ENCODE measurements at regions not wholly inside any gene's neighbourhood (a gene's known extent, or its start where the extent isn't known, plus 50 kb on each side); places are given as distances from the start of the nearest gene placed in this dataset.

DNA sequence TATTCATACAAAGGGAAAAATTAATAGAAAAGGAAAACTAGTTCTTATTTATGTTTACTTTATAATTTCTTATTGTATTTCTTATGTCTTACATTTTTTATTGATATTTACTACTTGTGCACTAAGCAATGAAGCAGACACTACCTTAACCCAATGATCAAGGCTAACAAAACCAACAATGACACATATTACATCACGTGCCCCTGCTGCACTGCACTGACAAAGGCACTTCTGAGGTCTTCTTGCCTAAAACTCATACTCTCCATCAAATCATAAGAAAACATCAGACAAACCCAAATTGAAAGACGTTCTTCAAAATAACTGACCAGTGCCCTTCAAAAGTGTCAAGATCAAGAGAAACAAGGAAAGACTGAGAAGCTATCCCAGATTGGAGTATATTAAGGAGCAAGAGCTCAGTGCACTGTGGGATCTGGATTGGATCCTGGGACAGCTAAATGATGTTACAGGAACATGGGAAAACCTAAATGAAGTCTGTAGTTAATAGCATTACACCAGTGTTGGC, 230.9 kb downstream of the AUH start:
- peak overlapping the region in 2 of 4 donors; percentile 35 to 52 for H3K27ac ChIP-seq
- no peak for TF ChIP-seq EP300 (IDR thresholded peaks at IDR 0.05)
- no peak for TF ChIP-seq POLR2A (IDR thresholded peaks at IDR 0.05)
- TF ChIP-seq, protein P1, sequence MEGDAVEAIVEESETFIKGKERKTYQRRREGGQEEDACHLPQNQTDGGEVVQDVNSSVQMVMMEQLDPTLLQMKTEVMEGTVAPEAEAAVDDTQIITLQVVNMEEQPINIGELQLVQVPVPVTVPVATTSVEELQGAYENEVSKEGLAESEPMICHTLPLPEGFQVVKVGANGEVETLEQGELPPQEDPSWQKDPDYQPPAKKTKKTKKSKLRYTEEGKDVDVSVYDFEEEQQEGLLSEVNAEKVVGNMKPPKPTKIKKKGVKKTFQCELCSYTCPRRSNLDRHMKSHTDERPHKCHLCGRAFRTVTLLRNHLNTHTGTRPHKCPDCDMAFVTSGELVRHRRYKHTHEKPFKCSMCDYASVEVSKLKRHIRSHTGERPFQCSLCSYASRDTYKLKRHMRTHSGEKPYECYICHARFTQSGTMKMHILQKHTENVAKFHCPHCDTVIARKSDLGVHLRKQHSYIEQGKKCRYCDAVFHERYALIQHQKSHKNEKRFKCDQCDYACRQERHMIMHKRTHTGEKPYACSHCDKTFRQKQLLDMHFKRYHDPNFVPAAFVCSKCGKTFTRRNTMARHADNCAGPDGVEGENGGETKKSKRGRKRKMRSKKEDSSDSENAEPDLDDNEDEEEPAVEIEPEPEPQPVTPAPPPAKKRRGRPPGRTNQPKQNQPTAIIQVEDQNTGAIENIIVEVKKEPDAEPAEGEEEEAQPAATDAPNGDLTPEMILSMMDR (IDR thresholded peaks at IDR 0.05), result no peak
- TF ChIP-seq POLR2AphosphoS5 (IDR thresholded peaks at IDR 0.05), result no peak
- 82 to 83% methylated on average over 2 of the region's 2 CpGs for WGBS, 2 donors (ENCODE audit: low coverage in 1 of 2)

DNA sequence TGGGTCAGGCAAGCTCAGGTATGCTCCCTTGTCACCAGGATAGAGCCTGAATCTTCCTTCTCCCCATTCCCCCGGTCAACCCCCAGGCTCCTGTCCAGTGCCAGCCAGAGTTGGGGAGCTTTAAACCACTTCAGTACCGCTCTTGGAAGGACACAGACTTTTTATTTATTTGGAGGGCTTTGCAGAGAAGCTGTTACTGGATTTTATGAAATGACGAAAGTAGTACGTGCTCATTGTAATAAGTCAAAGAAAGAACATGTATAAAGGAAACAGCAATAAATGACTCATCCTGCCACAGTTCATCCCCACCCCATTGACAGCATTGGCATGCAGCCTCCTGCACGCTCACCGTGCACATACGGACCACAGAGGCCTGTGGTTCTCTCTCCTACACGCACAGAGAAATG, 230.3 kb downstream of the AUH start:
- ATAC-seq, result peak; percentile 85
- Histone ChIP-seq H3K27ac (peak overlapping the region in 2 of 4 donors; percentile 35 to 52), H3K4me3 (no peak overlapping the region), H3K9me3 (no peaks in the 10 kb centered on the region), H3K27me3 (no peaks in the 10 kb centered on the region), H3K36me3 (no peaks in the 10 kb centered on the region), H3K4me1 (peaks cover 0 to 12% (median 0%) of the 10 kb centered on the region in 3 donors)
- peak; percentile 66 for TF ChIP-seq POLR2AphosphoS5 (IDR thresholded peaks at IDR 0.05)
- TF ChIP-seq, protein P1 (IDR thresholded peaks at IDR 0.05), result no peak
- 18 to 26% methylated on average over 7 to 8 of the region's 8 CpGs for WGBS, 2 donors (ENCODE audit: low coverage in 1 of 2)

More for the DNA sequence above, 230.9 kb downstream of the AUH start:
- no peaks in the 10 kb centered on the region for H3K9me3 ChIP-seq
- no peaks in the 10 kb centered on the region for H3K27me3 ChIP-seq
- no peak for ATAC-seq
- peaks cover 0 to 12% (median 0%) of the 10 kb centered on the region in 3 donors for H3K4me1 ChIP-seq
- no peaks in the 10 kb centered on the region for H3K36me3 ChIP-seq
- H3K4me3 ChIP-seq, result no peak overlapping the region

DNA sequence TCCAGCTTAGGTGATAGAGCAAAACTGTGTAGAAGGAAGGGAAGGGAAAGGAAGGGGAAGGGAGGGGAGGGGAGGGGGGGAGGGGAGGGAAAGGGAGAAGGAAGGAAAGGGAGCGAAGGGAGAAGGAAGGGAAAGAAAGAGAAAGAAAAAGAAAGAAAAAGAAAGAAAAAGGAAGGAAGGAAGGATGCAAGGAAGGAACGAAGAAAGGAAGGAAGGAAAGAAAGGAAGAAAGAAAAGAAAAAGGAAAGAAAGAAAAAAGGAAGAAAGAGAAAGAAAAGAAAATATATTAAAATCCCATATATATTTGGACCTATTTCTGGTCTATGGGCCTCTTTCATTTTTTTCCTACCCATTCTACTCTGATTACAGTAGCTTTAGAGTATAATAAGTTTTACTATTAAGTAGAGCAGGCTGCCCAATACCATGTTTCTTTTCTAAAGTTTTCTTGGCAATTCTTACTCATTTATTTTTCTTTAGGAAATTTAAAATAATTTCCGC, 229.1 kb downstream of the AUH start:
- H3K36me3 ChIP-seq, result no peaks in the 10 kb centered on the region
- H3K9me3 ChIP-seq, result no peaks in the 10 kb centered on the region
- peaks cover 0 to 12% (median 0%) of the 10 kb centered on the region in 3 donors for H3K4me1 ChIP-seq
- H3K27ac ChIP-seq, result no peak overlapping the region
- H3K4me3 ChIP-seq, result no peak overlapping the region
- TF ChIP-seq, protein P1 (IDR thresholded peaks at IDR 0.05), result no peak
- no peak for TF ChIP-seq POLR2A (IDR thresholded peaks at IDR 0.05)
- TF ChIP-seq POLR2AphosphoS5 (IDR thresholded peaks at IDR 0.05), result no peak
- no peak for TF ChIP-seq EP300 (IDR thresholded peaks at IDR 0.05)
- ATAC-seq, result no peak
- WGBS, 2 donors (ENCODE audit: low coverage in 1 of 2), result 93 to 94% methylated on average over 2 of the region's 3 CpGs
- no peaks in the 10 kb centered on the region for H3K27me3 ChIP-seq

DNA sequence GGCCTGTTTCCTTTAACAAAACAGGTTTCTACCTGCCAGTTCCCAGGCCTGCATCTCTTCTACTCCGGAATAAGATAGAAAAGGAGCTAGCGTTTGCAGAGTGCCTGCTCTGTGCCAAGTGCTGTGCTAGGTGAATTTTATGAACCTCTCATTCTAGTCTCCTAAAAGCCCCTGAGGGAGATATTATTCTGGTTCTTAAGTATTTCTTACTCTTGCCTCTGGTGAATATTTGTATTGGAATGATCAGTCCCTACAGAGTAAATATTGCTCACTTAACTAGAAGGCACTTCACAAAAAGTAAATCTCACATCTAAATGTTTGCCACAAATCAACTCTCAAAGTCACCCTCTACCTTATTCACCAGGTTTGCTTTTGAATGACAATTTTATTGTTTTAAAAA, 227.1 kb downstream of the AUH start:
- ATAC-seq, result no peak
- Histone ChIP-seq H3K4me3 (no peak overlapping the region), H3K36me3 (no peaks in the 10 kb centered on the region), H3K9me3 (no peaks in the 10 kb centered on the region), H3K27ac (no peak overlapping the region), H3K4me1 (peaks cover 0 to 12% (median 0%) of the 10 kb centered on the region in 3 donors), H3K27me3 (no peaks in the 10 kb centered on the region)
- 100% methylated on average over 2 of the region's 2 CpGs; no CpG with 5 or more reads in 1 of the 2 donors for WGBS, 2 donors (ENCODE audit: low coverage in 1 of 2)
- TF ChIP-seq, protein P1 (IDR thresholded peaks at IDR 0.05), result no peak
- no peak for TF ChIP-seq POLR2A (IDR thresholded peaks at IDR 0.05)
- TF ChIP-seq POLR2AphosphoS5 (IDR thresholded peaks at IDR 0.05), result no peak
- TF ChIP-seq EP300 (IDR thresholded peaks at IDR 0.05), result no peak

DNA sequence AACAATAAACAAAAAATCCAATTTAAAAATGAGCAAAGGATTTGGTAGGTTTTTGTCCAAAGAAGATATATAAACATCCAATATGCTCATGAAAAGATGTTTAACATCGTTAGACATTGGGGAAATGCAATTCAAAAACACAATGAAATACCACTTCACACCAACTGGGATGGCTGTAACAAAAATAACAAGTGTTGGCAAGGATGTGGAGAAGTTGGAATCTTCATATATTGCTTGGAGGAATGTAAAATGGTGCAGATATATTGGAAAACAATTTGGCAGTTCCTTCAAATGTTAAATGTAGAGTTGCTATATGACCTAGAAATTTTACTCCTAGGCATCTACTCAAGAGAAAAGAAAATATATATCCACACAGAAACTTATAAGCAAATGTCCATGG, 224.3 kb downstream of the AUH start:
- Histone ChIP-seq H3K36me3 (no peaks in the 10 kb centered on the region), H3K27me3 (no peaks in the 10 kb centered on the region), H3K9me3 (no peaks in the 10 kb centered on the region), H3K4me1 (peaks cover 0 to 12% (median 0%) of the 10 kb centered on the region in 3 donors), H3K4me3 (no peak overlapping the region), H3K27ac (no peak overlapping the region)
- TF ChIP-seq, protein P1 (IDR thresholded peaks at IDR 0.05), result no peak
- TF ChIP-seq POLR2A (IDR thresholded peaks at IDR 0.05) (no peak), EP300 (IDR thresholded peaks at IDR 0.05) (no peak), POLR2AphosphoS5 (IDR thresholded peaks at IDR 0.05) (no peak)
- ATAC-seq, result no peak
- 82 to 86% methylated on average over 1 of the region's 1 CpG for WGBS, 2 donors (ENCODE audit: low coverage in 1 of 2)
